Heart left ventricle (tissue), 13 donors: ENCODE measurements at regions not wholly inside any gene's neighbourhood (a gene's known extent, or its start where the extent isn't known, plus 50 kb on each side); places are given as distances from the start of the nearest gene placed in this dataset.

Experiments
- POLR2A ChIP-seq, 2 donors: fragments of 450-650 bp; IDR thresholded peaks; one replicate each; pipeline ENCODE4 v1.6.1; 2017; ENCODE audit warnings: antibody characterized with exemption in 2 of 2, mild to moderate bottlenecking in 2 of 2, moderate library complexity in 2 of 2
- TF ChIP-seq, protein P1 (sequence below), 12 donors: fragments of 200-600 bp; sonication (generic) in 4 of 12; IDR thresholded peaks; one replicate each; pipeline versions ENCODE4 v1.5.0 to v1.8.0; 2018 to 2022; ENCODE audit warnings: antibody characterized with exemption in 12 of 12, mild to moderate bottlenecking in 5 of 12
- donor health status: ischemic (EF 13 %, LVEDD 7.1; RV severe dilation, severe dysfunction).
- donor health status: DM: no; HTN: yes; CAD: no.
- donor health status: DM: no; HTN: no; CAD: no.
- donor health status: ischemic (EF 25% LVEDD 6.9; RV normal size, moderate dysfunction).
- donor health status: ischemic (EF 25% LVEDD 5.7; RV mildly dilated, moderate dysfunction).
- donor health status: ischemic (EF 35%, LVEDD 5.7; RV mildly dilated, moderate dysfunction).
- donor health status: nonischemic (EF 11% LVEDD 7.7; RV severe dilation, severe dysfunction).
- donor health status: DM: yes; HTN: yes; CAD: no.
- donor health status: PGD.
- donor health status: ischemic (EF 29% LVEDD 5.4; RV normal size, mild dysfunction).
- donor health status: nonischemic (EF 23%, LVEDD 6.1; RV moderate dilation, normal function).

DNA sequence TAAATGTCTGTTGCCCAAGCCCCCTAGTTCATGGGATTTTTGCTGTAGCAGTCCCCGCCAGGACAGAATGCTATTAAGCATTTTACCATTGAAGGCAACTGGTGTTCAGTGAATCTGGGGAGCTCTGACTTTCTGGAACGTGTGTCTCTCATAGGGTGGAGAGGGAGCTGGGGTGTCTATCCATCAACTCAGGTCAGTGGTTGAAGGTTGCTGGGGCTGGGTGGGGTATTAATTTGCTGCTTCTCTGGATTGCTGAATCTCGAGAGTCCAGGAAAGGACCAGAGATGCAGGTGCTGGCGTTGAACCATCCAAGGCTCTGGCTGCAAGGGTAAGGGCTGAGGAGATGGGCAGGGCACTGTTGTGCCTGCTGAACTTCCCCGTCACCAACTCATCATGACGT is 66.8 kb upstream of the NCK2 start:
- TF ChIP-seq, protein P1, sequence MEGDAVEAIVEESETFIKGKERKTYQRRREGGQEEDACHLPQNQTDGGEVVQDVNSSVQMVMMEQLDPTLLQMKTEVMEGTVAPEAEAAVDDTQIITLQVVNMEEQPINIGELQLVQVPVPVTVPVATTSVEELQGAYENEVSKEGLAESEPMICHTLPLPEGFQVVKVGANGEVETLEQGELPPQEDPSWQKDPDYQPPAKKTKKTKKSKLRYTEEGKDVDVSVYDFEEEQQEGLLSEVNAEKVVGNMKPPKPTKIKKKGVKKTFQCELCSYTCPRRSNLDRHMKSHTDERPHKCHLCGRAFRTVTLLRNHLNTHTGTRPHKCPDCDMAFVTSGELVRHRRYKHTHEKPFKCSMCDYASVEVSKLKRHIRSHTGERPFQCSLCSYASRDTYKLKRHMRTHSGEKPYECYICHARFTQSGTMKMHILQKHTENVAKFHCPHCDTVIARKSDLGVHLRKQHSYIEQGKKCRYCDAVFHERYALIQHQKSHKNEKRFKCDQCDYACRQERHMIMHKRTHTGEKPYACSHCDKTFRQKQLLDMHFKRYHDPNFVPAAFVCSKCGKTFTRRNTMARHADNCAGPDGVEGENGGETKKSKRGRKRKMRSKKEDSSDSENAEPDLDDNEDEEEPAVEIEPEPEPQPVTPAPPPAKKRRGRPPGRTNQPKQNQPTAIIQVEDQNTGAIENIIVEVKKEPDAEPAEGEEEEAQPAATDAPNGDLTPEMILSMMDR (IDR thresholded peaks at IDR 0.05) = no peak
- no peak for TF ChIP-seq POLR2A (IDR thresholded peaks at IDR 0.05)
